Stomach (tissue), 4 donors: ENCODE measurements at regions not wholly inside any gene's neighbourhood (a gene's known extent, or its start where the extent isn't known, plus 50 kb on each side); places are given as distances from the start of the nearest gene placed in this dataset.

ENCODE experiments used
- CTCF ChIP-seq, 7 experiments: fragments of 450-650 bp in 4 of 7; fragments of 200-600 bp in 3 of 7; sonication (generic) in 3 of 7; IDR thresholded peaks; one replicate each; pipeline ENCODE4 v1.5.1; 2016 to 2019; ENCODE audit warnings: antibody characterized with exemption in 7 of 7, control low read depth in 2 of 7, mild to moderate bottlenecking in 1 of 7
- EP300 ChIP-seq: sonication (generic); formaldehyde crosslinking; IDR thresholded peaks from one replicate; pipeline ENCODE4 v1.6.1; 2017; ENCODE audit warnings: antibody characterized with exemption
- POLR2A ChIP-seq, 4 donors: fragments of 450-650 bp; IDR thresholded peaks; one replicate each; pipeline ENCODE4 v1.6.1; 2016; ENCODE audit warnings: antibody characterized with exemption in 4 of 4, control low read depth in 2 of 4, mild to moderate bottlenecking in 1 of 4, moderate library complexity in 1 of 4
- POLR2AphosphoS5 ChIP-seq, 3 donors: sonication (generic); formaldehyde crosslinking; IDR thresholded peaks; one replicate each; pipeline ENCODE4 v1.6.1; 2016; ENCODE audit warnings: antibody characterized with exemption in 3 of 3

GRCh38 chr6:119908157-119908556 lies 558.6 kb upstream of the MAN1A1 start:
- TF ChIP-seq CTCF (IDR thresholded peaks at IDR 0.05): no peak
- no peak for TF ChIP-seq POLR2A (IDR thresholded peaks at IDR 0.05)
- no peak for TF ChIP-seq EP300
- TF ChIP-seq POLR2AphosphoS5 (IDR thresholded peaks at IDR 0.05): no peak
